Astrocyte of the cerebellum (primary cell): ENCODE measurements at regions not wholly inside any gene's neighbourhood (a gene's known extent, or its start where the extent isn't known, plus 50 kb on each side); places are given as distances from the start of the nearest gene placed in this dataset.

Experiments
- DNase-seq: peaks from one replicate; pipeline ENCODE4 v3.0.0-alpha.2; 2011; ENCODE audit warnings: low read depth
- H3K4me3 ChIP-seq: 2 replicates; pipeline ENCODE4 v1.5.1; 2011; ENCODE audit warnings: mild to moderate bottlenecking, low read depth, low read length, moderate library complexity
- in situ Hi-C: cut with HindIII; loops from 2 replicates; pipeline ENCODE4 v1.10.0; 2017; ENCODE audit warnings: low sequenced_read_pairs
- TF ChIP-seq, protein P1 (sequence below): IDR thresholded peaks from 2 replicates; pipeline ENCODE4 v1.5.1; 2012; ENCODE audit warnings: low read length, low read depth, moderate library complexity, mild to moderate bottlenecking; ENCODE audit errors: missing control alignments

DNA sequence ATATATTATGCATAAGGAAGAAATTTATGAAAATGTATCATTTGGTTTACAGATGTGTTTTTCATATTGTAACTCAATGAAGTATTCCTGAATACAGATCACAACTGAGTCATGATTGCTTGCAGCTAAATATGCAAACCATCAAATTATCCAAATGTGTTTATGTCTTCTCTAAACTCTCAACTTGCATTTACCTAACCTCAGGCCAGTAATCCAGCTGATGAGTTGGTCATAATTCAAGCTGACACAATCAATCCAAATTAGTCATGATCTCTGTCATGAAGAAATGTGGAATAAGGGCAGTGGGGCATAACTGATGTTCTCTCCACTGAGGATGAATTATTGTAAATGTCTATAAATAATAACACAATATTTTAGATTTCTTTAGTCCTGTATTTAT is 104.8 kb upstream of the CNTN1 start:
- H3K4me3 ChIP-seq: no peak overlapping the region
- DNase-seq: no peak
- in situ Hi-C loops: no loop called here
- TF ChIP-seq, protein P1, sequence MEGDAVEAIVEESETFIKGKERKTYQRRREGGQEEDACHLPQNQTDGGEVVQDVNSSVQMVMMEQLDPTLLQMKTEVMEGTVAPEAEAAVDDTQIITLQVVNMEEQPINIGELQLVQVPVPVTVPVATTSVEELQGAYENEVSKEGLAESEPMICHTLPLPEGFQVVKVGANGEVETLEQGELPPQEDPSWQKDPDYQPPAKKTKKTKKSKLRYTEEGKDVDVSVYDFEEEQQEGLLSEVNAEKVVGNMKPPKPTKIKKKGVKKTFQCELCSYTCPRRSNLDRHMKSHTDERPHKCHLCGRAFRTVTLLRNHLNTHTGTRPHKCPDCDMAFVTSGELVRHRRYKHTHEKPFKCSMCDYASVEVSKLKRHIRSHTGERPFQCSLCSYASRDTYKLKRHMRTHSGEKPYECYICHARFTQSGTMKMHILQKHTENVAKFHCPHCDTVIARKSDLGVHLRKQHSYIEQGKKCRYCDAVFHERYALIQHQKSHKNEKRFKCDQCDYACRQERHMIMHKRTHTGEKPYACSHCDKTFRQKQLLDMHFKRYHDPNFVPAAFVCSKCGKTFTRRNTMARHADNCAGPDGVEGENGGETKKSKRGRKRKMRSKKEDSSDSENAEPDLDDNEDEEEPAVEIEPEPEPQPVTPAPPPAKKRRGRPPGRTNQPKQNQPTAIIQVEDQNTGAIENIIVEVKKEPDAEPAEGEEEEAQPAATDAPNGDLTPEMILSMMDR: no peak

DNA sequence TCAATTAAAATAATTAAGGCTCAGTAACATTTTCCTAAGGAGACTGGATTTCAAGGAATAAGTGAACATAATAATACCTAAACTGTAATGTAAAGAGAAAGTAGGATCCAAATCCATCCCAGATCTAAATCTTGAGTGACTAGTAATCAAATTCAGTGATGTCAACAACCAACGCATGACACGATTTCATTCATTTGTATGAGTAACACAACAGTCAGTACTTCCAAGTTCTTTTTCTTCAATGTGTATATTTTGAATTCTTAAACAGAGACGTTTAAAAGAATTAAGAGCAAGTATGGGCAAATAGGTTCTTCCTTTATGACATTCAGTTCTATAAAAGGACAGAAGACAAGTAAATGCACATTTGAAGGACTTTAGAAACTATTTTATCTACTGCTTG is 104.3 kb upstream of the CNTN1 start:
- no peak for DNase-seq
- TF ChIP-seq, protein P1: no peak
- no peak overlapping the region for H3K4me3 ChIP-seq
- in situ Hi-C loops: no loop called here

DNA sequence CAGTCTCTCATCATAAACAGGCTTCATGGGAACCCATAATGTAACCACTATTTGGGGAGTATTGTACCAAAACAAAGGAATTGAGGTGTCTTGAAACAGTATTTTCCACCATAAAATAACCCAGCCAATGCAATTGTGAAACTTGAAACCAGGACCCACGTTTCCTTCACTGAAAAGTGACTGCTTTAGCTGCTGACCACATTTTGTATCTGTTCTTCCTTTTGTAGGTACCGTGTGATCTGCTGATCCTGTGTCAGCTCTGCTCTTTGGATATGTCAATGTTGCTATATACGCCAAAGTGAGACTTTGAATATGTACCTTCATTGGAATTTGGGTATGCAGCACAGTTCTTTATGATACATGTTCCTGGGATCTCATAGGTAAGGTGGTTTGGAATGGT is 95.1 kb upstream of the CNTN1 start:
- no peak overlapping the region for H3K4me3 ChIP-seq
- TF ChIP-seq, protein P1: no peak
- DNase-seq: no peak
- in situ Hi-C loops: no loop called here

DNA sequence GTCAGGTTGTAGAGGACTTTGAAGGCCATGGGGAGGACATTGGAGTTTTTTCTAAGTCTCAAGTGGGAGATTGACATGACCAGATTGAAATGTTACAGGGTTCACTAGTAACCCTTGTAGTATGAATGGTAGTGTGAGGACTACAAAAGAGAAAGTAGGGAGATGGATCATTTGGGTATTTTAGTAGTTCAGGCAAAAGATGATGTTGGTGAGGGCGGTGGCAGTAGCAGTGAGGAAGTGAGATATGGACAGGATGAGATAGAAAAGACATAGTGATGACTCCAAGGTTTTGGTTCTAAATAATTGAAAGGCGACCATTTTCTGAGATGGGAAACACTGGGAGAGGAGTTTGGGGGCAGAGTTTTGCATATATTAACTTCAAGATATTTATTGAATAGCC is 94.2 kb upstream of the CNTN1 start:
- no peak for DNase-seq
- TF ChIP-seq, protein P1: no peak
- no peak overlapping the region for H3K4me3 ChIP-seq
- in situ Hi-C loops: no loop called here

DNA sequence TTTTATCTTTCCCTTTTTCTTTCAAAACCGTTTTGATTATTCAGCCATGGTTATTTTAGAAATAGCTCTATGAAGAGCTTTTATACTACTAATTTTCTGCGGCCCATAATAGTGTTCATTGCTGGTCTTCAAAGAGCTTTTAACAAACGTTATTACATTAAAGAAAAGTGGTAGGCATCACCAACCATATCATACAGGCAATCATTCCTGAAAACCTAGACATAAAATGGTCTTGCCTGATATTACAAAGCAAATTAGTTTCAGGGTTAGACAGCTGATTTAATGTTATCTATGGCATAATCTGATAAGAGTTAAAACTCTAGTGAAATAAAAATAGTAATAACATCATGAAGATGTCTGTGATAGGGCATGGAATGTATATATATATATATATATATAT is 89.7 kb upstream of the CNTN1 start:
- H3K4me3 ChIP-seq: no peak overlapping the region
- no peak for DNase-seq
- TF ChIP-seq, protein P1: no peak
- in situ Hi-C loops: loop anchor here (25.0 kb wide), 1 partner anchor 310 kb away; no protein-coding TSS in a partner anchor

DNA sequence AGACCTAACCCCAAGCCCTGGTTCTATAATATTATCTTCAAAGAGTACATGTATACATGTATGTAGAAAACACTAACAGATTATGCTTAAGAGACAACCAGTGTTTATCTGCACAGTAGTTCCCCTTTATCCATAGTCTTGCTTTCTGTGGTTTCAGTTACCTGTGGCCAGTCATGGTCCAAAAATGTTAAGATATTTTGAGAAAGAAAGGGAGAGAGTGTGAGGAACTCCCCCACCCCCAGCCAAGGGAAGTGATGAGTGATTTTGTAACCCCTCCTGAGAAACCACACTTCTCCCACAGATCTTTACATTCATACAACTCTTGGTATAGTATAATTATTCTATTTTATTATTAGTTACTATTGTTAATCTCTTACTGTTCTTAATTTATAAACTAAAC is 77.3 kb upstream of the CNTN1 start:
- TF ChIP-seq, protein P1: no peak
- no peak for DNase-seq
- in situ Hi-C loops: loop anchor here (25.0 kb wide), 1 partner anchor 297 kb away; no protein-coding TSS in a partner anchor
- no peak overlapping the region for H3K4me3 ChIP-seq

DNA sequence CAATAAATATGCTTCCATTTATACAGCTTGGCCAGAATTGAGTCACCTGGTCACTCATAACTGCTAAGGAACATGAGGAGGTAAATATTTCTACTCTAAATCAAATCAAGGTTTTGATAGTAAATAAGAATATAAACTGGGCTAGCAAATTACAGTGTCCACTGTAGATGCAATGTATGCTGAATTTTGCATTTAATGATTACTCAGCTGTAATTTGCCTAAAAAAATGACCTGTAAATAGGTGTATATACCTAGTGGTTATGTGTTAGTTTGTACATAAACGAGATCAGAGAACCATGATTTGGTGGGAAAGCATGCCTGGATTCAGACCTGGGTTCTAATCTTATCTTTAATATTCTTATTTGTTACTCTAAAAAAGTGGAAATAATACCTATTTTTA is 76.6 kb upstream of the CNTN1 start:
- in situ Hi-C loops: loop anchor here (25.0 kb wide), 1 partner anchor 297 kb away; no protein-coding TSS in a partner anchor
- no peak overlapping the region for H3K4me3 ChIP-seq
- DNase-seq: no peak
- TF ChIP-seq, protein P1: no peak
